ENCODE measurements at regions not wholly inside any gene's neighbourhood (a gene's known extent, or its start where the extent isn't known, plus 50 kb on each side); places are given as distances from the start of the nearest gene placed in this dataset.
"Not testable (repeated sequence)": the region's sequence is repeated elsewhere in the genome, so short reads cannot be mapped to it uniquely, and the experiment has no call there.

GRCh38 chr18:44569391-44570055 is 111.2 kb upstream of the SETBP1 start:
- DNase-seq, result no peak

- DNase-seq, result peak; percentile 79
Observed at GRCh38 chr18:44579028-44579702, 101.5 kb upstream of the SETBP1 start.

- no peak for DNase-seq
Observed at GRCh38 chr18:44579745-44580144, 100.9 kb upstream of the SETBP1 start.

- no peak for DNase-seq
Observed at GRCh38 chr18:44580159-44580558, 100.5 kb upstream of the SETBP1 start.

GRCh38 chr18:44580782-44581181 is 99.9 kb upstream of the SETBP1 start:
- DNase-seq, result not testable (repeated sequence)

- no peak for DNase-seq
Observed at GRCh38 chr18:44582456-44582855, 98.2 kb upstream of the SETBP1 start.

GRCh38 chr18:44584900-44585299 is 95.8 kb upstream of the SETBP1 start:
- no peak for DNase-seq

GRCh38 chr18:44586782-44587524 is 93.7 kb upstream of the SETBP1 start:
- DNase-seq, result peak; percentile 16

GRCh38 chr18:44588508-44588907 is 92.2 kb upstream of the SETBP1 start:
- peak; percentile 66 for DNase-seq

- peak; percentile 89 for DNase-seq
Observed at GRCh38 chr18:44589693-44590355, 90.9 kb upstream of the SETBP1 start.

GRCh38 chr18:44590956-44591670 is 89.6 kb upstream of the SETBP1 start:
- no peak for DNase-seq

- peak; percentile 64 for DNase-seq
Observed at GRCh38 chr18:44592639-44593038, 88.0 kb upstream of the SETBP1 start.

- DNase-seq, result peak; percentile 88
Observed at GRCh38 chr18:44594799-44595467, 85.8 kb upstream of the SETBP1 start.

GRCh38 chr18:44597797-44598196 is 82.9 kb upstream of the SETBP1 start:
- no peak for DNase-seq

- DNase-seq, result no peak
Observed at GRCh38 chr18:44598514-44598913, 82.2 kb upstream of the SETBP1 start.

- peak; percentile 70 for DNase-seq
Observed at GRCh38 chr18:44599412-44599811, 81.3 kb upstream of the SETBP1 start.

- peak; percentile 88 for DNase-seq
Observed at GRCh38 chr18:44601447-44601846, 79.2 kb upstream of the SETBP1 start.

GRCh38 chr18:44602380-44602779 is 78.3 kb upstream of the SETBP1 start:
- DNase-seq, result peak; percentile 80

- peak; percentile 26 for DNase-seq
Observed at GRCh38 chr18:44602845-44603244, 77.8 kb upstream of the SETBP1 start.

- DNase-seq, result no peak
Observed at GRCh38 chr18:44609181-44609941, 71.3 kb upstream of the SETBP1 start.

- DNase-seq, result no peak
Observed at GRCh38 chr18:44620812-44621211, 59.9 kb upstream of the SETBP1 start.
